Hepatocyte (in vitro differentiated cells): ENCODE measurements at regions not wholly inside any gene's neighbourhood (a gene's known extent, or its start where the extent isn't known, plus 50 kb on each side); places are given as distances from the start of the nearest gene placed in this dataset.

ENCODE experiments used
- DNase-seq: peaks from one replicate; pipeline ENCODE4 v3.0.0-alpha.2; 2016; ENCODE audit warnings: low spot score
- H2AFZ ChIP-seq: fragments of 200-600 bp; sonication (generic); 2 replicates; pipeline ENCODE4 v1.6.0; 2016; ENCODE audit warnings: antibody characterized with exemption, mild to moderate bottlenecking
- H3K27ac ChIP-seq: fragments of 200-600 bp; sonication (generic); 2 replicates; pipeline ENCODE4 v1.5.1; 2016; ENCODE audit warnings: mild to moderate bottlenecking
- H3K27me3 ChIP-seq: fragments of 200-600 bp; sonication (generic); 2 replicates; pipeline ENCODE4 v1.6.1; 2016
- H3K36me3 ChIP-seq: fragments of 200-600 bp; sonication (generic); replicated peaks from 2 replicates; pipeline ENCODE4 v1.5.1; 2016; ENCODE audit warnings: low read depth; ENCODE audit not compliant: insufficient read depth
- H3K4me1 ChIP-seq: fragments of 200-600 bp; sonication (generic); 2 replicates; pipeline ENCODE4 v1.5.1; 2016; ENCODE audit warnings: mild to moderate bottlenecking, moderate library complexity; ENCODE audit not compliant: insufficient read depth
- H3K4me2 ChIP-seq: fragments of 200-600 bp; sonication (generic); 2 replicates; pipeline ENCODE4 v1.6.0; 2016
- H3K4me3 ChIP-seq: fragments of 200-600 bp; sonication (generic); 2 replicates; pipeline ENCODE4 v1.5.1; 2016; ENCODE audit warnings: mild to moderate bottlenecking
- H3K79me2 ChIP-seq: fragments of 200-600 bp; sonication (generic); 2 replicates; pipeline ENCODE4 v1.6.0; 2017; ENCODE audit warnings: mild to moderate bottlenecking
- H3K9me2 ChIP-seq: fragments of 200-600 bp; sonication (generic); replicated peaks from 2 replicates; pipeline ENCODE4 v1.6.0; 2017; ENCODE audit warnings: mild to moderate bottlenecking; ENCODE audit not compliant: insufficient read depth
- H3K9me3 ChIP-seq: fragments of 200-600 bp; sonication (generic); 2 replicates; pipeline ENCODE4 v1.5.1; 2016; ENCODE audit warnings: low read depth, mild to moderate bottlenecking
- H4K20me1 ChIP-seq: fragments of 200-600 bp; sonication (generic); 2 replicates; pipeline ENCODE4 v1.6.0; 2016; ENCODE audit warnings: mild to moderate bottlenecking; ENCODE audit not compliant: insufficient read depth, poor library complexity, severe bottlenecking
- EZH2 ChIP-seq: fragments of 200-600 bp; sonication (generic); IDR thresholded peaks from 2 replicates; pipeline ENCODE4 v1.6.1; 2016; ENCODE audit warnings: antibody characterized with exemption, mild to moderate bottlenecking, borderline replicate concordance
- EZH2phosphoT487 ChIP-seq: fragments of 200-600 bp; sonication (generic); IDR thresholded peaks from one replicate; pipeline ENCODE4 v1.6.1; 2018; ENCODE audit warnings: antibody characterized with exemption, mild to moderate bottlenecking, low read depth, moderate library complexity; ENCODE audit not compliant: unreplicated experiment, severe bottlenecking
- WGBS: methylation state at CpG from one replicate; pipeline ENCODE4 v1.1.6; 2016; ENCODE audit warnings: low lambda C conversion rate; ENCODE audit errors: missing lambda C conversion rate; 5-methylcytosine and 5-hydroxymethylcytosine counted together
- TF ChIP-seq, protein P1 (sequence below): fragments of 200-600 bp; sonication (generic); IDR thresholded peaks from 2 replicates; pipeline ENCODE4 v1.5.1; 2016; ENCODE audit warnings: antibody characterized with exemption, mild to moderate bottlenecking; ENCODE audit not compliant: poor library complexity

DNA sequence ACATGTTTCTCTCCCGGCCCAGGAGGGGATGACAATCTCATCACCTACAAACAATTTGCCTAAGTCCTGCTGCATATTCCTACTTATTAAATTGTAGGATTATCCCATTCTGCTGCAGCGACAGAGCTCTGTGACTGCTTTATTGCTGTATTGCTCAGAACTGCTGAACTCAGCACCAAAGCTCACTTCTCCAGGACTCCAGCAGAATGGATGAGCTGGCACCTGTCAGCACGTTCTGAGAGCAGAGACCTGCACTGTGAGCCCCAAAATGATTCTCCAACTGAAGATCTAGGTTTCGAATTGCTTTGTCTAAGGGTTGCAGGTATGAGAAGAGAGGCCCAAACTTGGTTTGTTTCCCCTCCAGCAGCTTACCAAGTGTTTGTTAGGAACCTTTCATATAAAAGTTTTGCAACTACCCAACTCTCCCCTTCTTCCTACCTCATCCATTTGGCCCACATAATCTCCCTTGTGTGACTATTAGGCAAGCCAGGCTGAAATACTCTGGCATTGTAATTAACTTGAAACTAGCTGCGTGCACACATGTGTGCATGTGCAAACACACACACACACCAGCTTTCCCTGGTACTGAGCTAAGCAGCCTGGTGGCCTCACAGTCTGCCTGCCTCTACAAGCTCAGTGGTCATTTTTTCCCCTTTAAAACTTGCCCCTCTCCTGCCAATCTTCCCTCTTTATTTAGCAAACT lies 161.4 kb upstream of the CAMK1G start:
- 65% methylated on average over 5 of the region's 5 CpGs for WGBS
- no peak overlapping the region for H2AFZ ChIP-seq
- no peak overlapping the region for H3K27ac ChIP-seq
- H3K27me3 ChIP-seq, result no peaks in the 10 kb centered on the region
- H3K36me3 ChIP-seq, result no peaks in the 10 kb centered on the region
- H3K9me2 ChIP-seq, result no peaks in the 10 kb centered on the region
- no peaks in the 10 kb centered on the region for H4K20me1 ChIP-seq
- H3K4me2 ChIP-seq, result no peak overlapping the region
- TF ChIP-seq, protein P1, sequence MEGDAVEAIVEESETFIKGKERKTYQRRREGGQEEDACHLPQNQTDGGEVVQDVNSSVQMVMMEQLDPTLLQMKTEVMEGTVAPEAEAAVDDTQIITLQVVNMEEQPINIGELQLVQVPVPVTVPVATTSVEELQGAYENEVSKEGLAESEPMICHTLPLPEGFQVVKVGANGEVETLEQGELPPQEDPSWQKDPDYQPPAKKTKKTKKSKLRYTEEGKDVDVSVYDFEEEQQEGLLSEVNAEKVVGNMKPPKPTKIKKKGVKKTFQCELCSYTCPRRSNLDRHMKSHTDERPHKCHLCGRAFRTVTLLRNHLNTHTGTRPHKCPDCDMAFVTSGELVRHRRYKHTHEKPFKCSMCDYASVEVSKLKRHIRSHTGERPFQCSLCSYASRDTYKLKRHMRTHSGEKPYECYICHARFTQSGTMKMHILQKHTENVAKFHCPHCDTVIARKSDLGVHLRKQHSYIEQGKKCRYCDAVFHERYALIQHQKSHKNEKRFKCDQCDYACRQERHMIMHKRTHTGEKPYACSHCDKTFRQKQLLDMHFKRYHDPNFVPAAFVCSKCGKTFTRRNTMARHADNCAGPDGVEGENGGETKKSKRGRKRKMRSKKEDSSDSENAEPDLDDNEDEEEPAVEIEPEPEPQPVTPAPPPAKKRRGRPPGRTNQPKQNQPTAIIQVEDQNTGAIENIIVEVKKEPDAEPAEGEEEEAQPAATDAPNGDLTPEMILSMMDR, result no peak
- TF ChIP-seq EZH2 (no peak), EZH2phosphoT487 (no peak)
- no peaks in the 10 kb centered on the region for H3K79me2 ChIP-seq
- DNase-seq, result no peak
- H3K4me1 ChIP-seq, result peaks cover 7% of the 10 kb centered on the region
- H3K4me3 ChIP-seq, result no peak overlapping the region
- no peaks in the 10 kb centered on the region for H3K9me3 ChIP-seq

DNA sequence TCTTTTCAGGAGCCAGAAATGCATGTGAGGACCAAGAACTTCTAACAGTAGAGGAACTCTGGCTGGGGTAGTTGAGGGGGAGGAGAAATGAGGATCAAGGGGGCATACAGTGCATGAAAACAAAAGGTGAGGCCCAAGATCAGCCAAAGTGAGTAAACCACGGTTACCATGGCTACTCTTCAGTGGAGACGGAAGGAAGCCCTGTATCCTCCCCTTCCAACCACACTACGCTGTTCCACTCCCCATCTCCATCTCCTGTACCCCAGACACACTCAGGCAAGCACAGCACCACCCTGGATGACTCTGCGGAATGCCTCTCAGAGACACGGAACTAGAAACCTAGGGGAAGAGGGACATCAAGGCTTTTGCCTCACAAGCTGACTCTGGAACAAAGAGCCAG lies 157.6 kb upstream of the CAMK1G start:
- Histone ChIP-seq H3K9me3 (no peaks in the 10 kb centered on the region), H3K79me2 (no peaks in the 10 kb centered on the region), H3K27me3 (no peaks in the 10 kb centered on the region), H2AFZ (no peak overlapping the region), H3K4me2 (no peak overlapping the region), H3K4me1 (peaks cover 8% of the 10 kb centered on the region), H3K27ac (no peak overlapping the region), H3K4me3 (no peak overlapping the region), H3K9me2 (no peaks in the 10 kb centered on the region), H4K20me1 (no peaks in the 10 kb centered on the region), H3K36me3 (no peaks in the 10 kb centered on the region)
- TF ChIP-seq EZH2 (no peak), EZH2phosphoT487 (no peak)
- TF ChIP-seq, protein P1, result no peak
- DNase-seq, result no peak
- WGBS, result 98% methylated on average over 5 of the region's 5 CpGs

DNA sequence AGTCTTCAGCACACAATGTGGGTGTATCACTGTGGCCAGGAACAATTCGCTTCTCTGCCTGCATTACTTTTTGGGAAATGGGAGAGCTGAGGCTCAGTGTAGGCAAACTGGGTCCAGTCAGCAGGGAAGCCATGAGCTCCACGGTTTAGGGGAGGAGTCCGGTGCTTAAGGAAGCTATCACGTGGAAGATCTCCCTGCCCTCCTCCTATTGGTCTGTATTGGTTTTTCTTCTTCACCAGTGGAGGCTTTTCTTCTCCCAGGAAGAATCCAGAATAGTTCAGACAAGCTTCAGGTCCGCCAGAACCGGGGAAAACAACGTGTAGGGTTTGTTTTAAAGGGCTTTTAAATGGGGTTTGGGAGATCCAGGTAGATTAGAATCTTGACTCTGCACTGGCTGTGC lies 156.2 kb upstream of the CAMK1G start:
- Histone ChIP-seq H3K4me3 (no peak overlapping the region), H3K9me2 (no peaks in the 10 kb centered on the region), H3K79me2 (no peaks in the 10 kb centered on the region), H4K20me1 (no peaks in the 10 kb centered on the region), H2AFZ (no peak overlapping the region), H3K9me3 (no peaks in the 10 kb centered on the region), H3K4me2 (no peak overlapping the region), H3K36me3 (no peaks in the 10 kb centered on the region), H3K4me1 (peaks cover 7% of the 10 kb centered on the region), H3K27ac (no peak overlapping the region), H3K27me3 (no peaks in the 10 kb centered on the region)
- no peak for DNase-seq
- TF ChIP-seq EZH2 (no peak), EZH2phosphoT487 (no peak)
- TF ChIP-seq, protein P1, result no peak
- WGBS, result 64% methylated on average over 7 of the region's 7 CpGs
